Spleen (tissue), 11 donors: ENCODE measurements at regions not wholly inside any gene's neighbourhood (a gene's known extent, or its start where the extent isn't known, plus 50 kb on each side); places are given as distances from the start of the nearest gene placed in this dataset.

Experiments used
- DNase-seq: peaks from one replicate; pipeline ENCODE4 v3.0.0-alpha.2; 2020
- H3K27ac ChIP-seq, 8 donors: fragments of 200-600 bp; sonication (generic) in 7 of 8; 1 replicate in 4 of 8; 2 replicates in 4 of 8; pipeline versions ENCODE4 v1.5.0 to v1.8.0; 2016 to 2021; ENCODE audit warnings: inconsistent platforms in 4 of 8, mild to moderate bottlenecking in 4 of 8, moderate library complexity in 1 of 8
- H3K27me3 ChIP-seq, 7 donors: fragments of 200-600 bp; sonication (generic) in 6 of 7; replicated peaks in 1 of 7; 1 replicate in 4 of 7; 2 replicates in 3 of 7; pipeline versions ENCODE4 v1.5.0 to v1.8.0; 2016 to 2021; ENCODE audit warnings: inconsistent platforms in 3 of 7, mild to moderate bottlenecking in 1 of 7
- H3K36me3 ChIP-seq, 6 donors: fragments of 200-600 bp; sonication (generic) in 5 of 6; 1 replicate in 4 of 6; 2 replicates in 2 of 6; pipeline versions ENCODE4 v1.5.0 to v1.8.0; 2016 to 2021; ENCODE audit warnings: inconsistent platforms in 2 of 6
- H3K4me1 ChIP-seq, 6 donors: fragments of 200-600 bp; sonication (generic) in 5 of 6; 1 replicate in 3 of 6; 2 replicates in 3 of 6; pipeline versions ENCODE4 v1.5.0 to v1.8.0; 2016 to 2021; ENCODE audit warnings: inconsistent platforms in 3 of 6
- H3K4me3 ChIP-seq, 8 donors: fragments of 200-600 bp; sonication (generic) in 7 of 8; 1 replicate in 4 of 8; 2 replicates in 4 of 8; pipeline versions ENCODE4 v1.5.0 to v1.8.0; 2016 to 2021; ENCODE audit warnings: inconsistent platforms in 4 of 8, mild to moderate bottlenecking in 4 of 8, moderate library complexity in 2 of 8
- H3K9me3 ChIP-seq, 8 donors: fragments of 200-600 bp; sonication (generic) in 7 of 8; 1 replicate in 4 of 8; 2 replicates in 4 of 8; pipeline versions ENCODE4 v1.5.0 to v1.8.0; 2016 to 2021; ENCODE audit warnings: inconsistent platforms in 4 of 8
- CTCF ChIP-seq, 11 experiments: fragments of 200-600 bp in 7 of 11; fragments of 450-650 bp in 4 of 11; sonication (generic) in 4 of 11; IDR thresholded peaks in 8 of 11; conservative IDR thresholded peaks in 3 of 11; 1 replicate in 7 of 11; 2 replicates in 4 of 11; pipeline versions ENCODE4 v1.4.0 to v1.8.0; 2016 to 2021; ENCODE audit warnings: antibody characterized with exemption in 11 of 11, inconsistent platforms in 4 of 11, mild to moderate bottlenecking in 1 of 11
- POLR2A ChIP-seq, 3 donors: fragments of 450-650 bp; IDR thresholded peaks; one replicate each; pipeline ENCODE4 v1.5.1; 2017; ENCODE audit warnings: antibody characterized with exemption in 3 of 3, mild to moderate bottlenecking in 1 of 3
- POLR2AphosphoS5 ChIP-seq, 3 donors: sonication (generic); formaldehyde crosslinking; IDR thresholded peaks; one replicate each; pipeline ENCODE4 v1.5.1; 2017; ENCODE audit warnings: antibody characterized with exemption in 3 of 3
- WGBS, 5 donors: extraction: QIAGEN DNeasy Blood & Tissue Kit in 3 of 5; methylation state at CpG; one replicate each; pipeline versions ENCODE4 v1.1.5 to v1.1.7; 2013 to 2018; 5-methylcytosine and 5-hydroxymethylcytosine counted together
- intact Hi-C: fragments of 100-400 bp; cut with DNase I; formaldehyde crosslinking; loops from one replicate; pipeline ENCODE4 v1.15.0; 2023; ENCODE audit warnings: low total_unique reads
- donor health status: healthy with polysubstance abuse.
- donor health status: DM: no; HTN: no; CAD: no; lungs with moderate emphysema.
- donor health status: DM: no; HTN: no; CAD: no.
- donor health status: Bipolar disorder and iron deficiency.
- donor health status: healthy.
- donor health status: DM: no; HTN: no; CAD: no.
- donor health status: DM: yes; HTN: yes; CAD: no.

- no peaks in the 10 kb centered on the region for H3K36me3 ChIP-seq
- H3K9me3 ChIP-seq: peaks cover 0 to 13% (median 7%) of the 10 kb centered on the region in 8 donors
- H3K27me3 ChIP-seq: no peaks in the 10 kb centered on the region
- TF ChIP-seq POLR2A (IDR thresholded peaks at IDR 0.05) (no peak), POLR2AphosphoS5 (IDR thresholded peaks at IDR 0.05) (no peak), CTCF (IDR thresholded peaks at IDR 0.05 in 8 of 11, conservative IDR thresholded peaks at IDR 0.05 in 3 of 11) (no peak)
- DNase-seq: no peak
- 73 to 81% (median 80%) methylated on average over 4 of the region's 4 CpGs for WGBS, 5 donors
- H3K27ac ChIP-seq: no peak overlapping the region
- H3K4me1 ChIP-seq: no peaks in the 10 kb centered on the region
- no peak overlapping the region for H3K4me3 ChIP-seq
- intact Hi-C loops: no loop called here
Observed at GRCh38 chr5:126119887-126120442, 303.2 kb upstream of the GRAMD2B start.

- intact Hi-C loops: no loop called here
- H3K27ac ChIP-seq: no peak overlapping the region
- TF ChIP-seq CTCF (IDR thresholded peaks at IDR 0.05 in 8 of 11, conservative IDR thresholded peaks at IDR 0.05 in 3 of 11): no peak
- TF ChIP-seq POLR2AphosphoS5 (IDR thresholded peaks at IDR 0.05): no peak
- TF ChIP-seq POLR2A (IDR thresholded peaks at IDR 0.05): no peak
- H3K27me3 ChIP-seq: no peaks in the 10 kb centered on the region
- H3K36me3 ChIP-seq: no peaks in the 10 kb centered on the region
- no peak overlapping the region for H3K4me3 ChIP-seq
- WGBS, 5 donors: 89 to 95% (median 91%) methylated on average over 1 of the region's 1 CpG
- no peak for DNase-seq
- H3K9me3 ChIP-seq: peaks cover 0 to 4% (median 0%) of the 10 kb centered on the region in 8 donors
- no peaks in the 10 kb centered on the region for H3K4me1 ChIP-seq
Observed at GRCh38 chr5:126120939-126121338, 302.3 kb upstream of the GRAMD2B start.

- no peak overlapping the region for H3K27ac ChIP-seq
- no peak overlapping the region for H3K4me3 ChIP-seq
- DNase-seq: no peak
- H3K4me1 ChIP-seq: no peaks in the 10 kb centered on the region
- WGBS, 5 donors: 72 to 79% (median 75%) methylated on average over 4 of the region's 4 CpGs
- H3K27me3 ChIP-seq: no peaks in the 10 kb centered on the region
- TF ChIP-seq POLR2AphosphoS5 (IDR thresholded peaks at IDR 0.05) (no peak), CTCF (IDR thresholded peaks at IDR 0.05 in 8 of 11, conservative IDR thresholded peaks at IDR 0.05 in 3 of 11) (no peak)
- H3K9me3 ChIP-seq: no peaks in the 10 kb centered on the region
- intact Hi-C loops: no loop called here
- H3K36me3 ChIP-seq: no peaks in the 10 kb centered on the region
Observed at GRCh38 chr5:126122942-126123341, 300.3 kb upstream of the GRAMD2B start.

- H3K4me1 ChIP-seq: no peaks in the 10 kb centered on the region
- H3K27me3 ChIP-seq: no peaks in the 10 kb centered on the region
- H3K4me3 ChIP-seq: no peak overlapping the region
- no peak overlapping the region for H3K27ac ChIP-seq
- peaks cover 0 to 4% (median 0%) of the 10 kb centered on the region in 8 donors for H3K9me3 ChIP-seq
- H3K36me3 ChIP-seq: no peaks in the 10 kb centered on the region
- 61 to 77% (median 72%) methylated on average over 4 of the region's 4 CpGs for WGBS, 5 donors
- no peak for TF ChIP-seq POLR2A (IDR thresholded peaks at IDR 0.05)
- TF ChIP-seq POLR2AphosphoS5 (IDR thresholded peaks at IDR 0.05): no peak
- TF ChIP-seq CTCF (IDR thresholded peaks at IDR 0.05 in 8 of 11, conservative IDR thresholded peaks at IDR 0.05 in 3 of 11): no peak
- no peak for DNase-seq
- intact Hi-C loops: no loop called here
Observed at GRCh38 chr5:126124706-126125345, 298.4 kb upstream of the GRAMD2B start.
